Smooth muscle cell (in vitro differentiated cells): ENCODE measurements at regions not wholly inside any gene's neighbourhood (a gene's known extent, or its start where the extent isn't known, plus 50 kb on each side); places are given as distances from the start of the nearest gene placed in this dataset.

Source experiments
- DNase-seq: peaks from one replicate; lab custom pipeline; 2025; ENCODE audit not compliant: unreplicated experiment; lab: John Stamatoyannopoulos, UW
- H2AFZ ChIP-seq: fragments of 200-600 bp; sonication (generic); 2 replicates; pipeline ENCODE4 v1.6.0; 2016; ENCODE audit warnings: antibody characterized with exemption, low read depth, mild to moderate bottlenecking
- H3F3A ChIP-seq: fragments of 200-600 bp; sonication (generic); 2 replicates; pipeline ENCODE4 v1.6.0; 2017; ENCODE audit warnings: antibody characterized with exemption, low read depth
- H3K27ac ChIP-seq: fragments of 200-600 bp; sonication (generic); 2 replicates; pipeline ENCODE4 v1.5.1; 2016; ENCODE audit warnings: low read depth, mild to moderate bottlenecking
- H3K27me3 ChIP-seq: fragments of 200-600 bp; sonication (generic); 2 replicates; pipeline ENCODE4 v1.6.1; 2016; ENCODE audit warnings: low read depth, mild to moderate bottlenecking
- H3K36me3 ChIP-seq: fragments of 200-600 bp; sonication (generic); 2 replicates; pipeline ENCODE4 v1.5.1; 2016; ENCODE audit warnings: low read depth
- H3K4me1 ChIP-seq: fragments of 200-600 bp; sonication (generic); 2 replicates; pipeline ENCODE4 v1.5.1; 2016; ENCODE audit warnings: low read depth
- H3K4me2 ChIP-seq: fragments of 200-600 bp; sonication (generic); 2 replicates; pipeline ENCODE4 v1.6.0; 2016; ENCODE audit warnings: mild to moderate bottlenecking
- H3K4me3 ChIP-seq: fragments of 200-600 bp; sonication (generic); 2 replicates; pipeline ENCODE4 v1.5.1; 2016; ENCODE audit warnings: mild to moderate bottlenecking
- H3K79me2 ChIP-seq: fragments of 200-600 bp; sonication (generic); 2 replicates; pipeline ENCODE4 v1.6.0; 2016; ENCODE audit warnings: low read depth, mild to moderate bottlenecking
- H3K9ac ChIP-seq: fragments of 200-600 bp; sonication (generic); 2 replicates; pipeline ENCODE4 v1.6.0; 2016; ENCODE audit warnings: low read depth
- H3K9me3 ChIP-seq: fragments of 200-600 bp; sonication (generic); replicated peaks from 2 replicates; pipeline ENCODE4 v1.5.1; 2016; ENCODE audit warnings: low read depth
- H4K20me1 ChIP-seq: fragments of 200-600 bp; sonication (generic); 2 replicates; pipeline ENCODE4 v1.6.0; 2016; ENCODE audit warnings: low read depth
- WGBS: methylation state at CpG from one replicate; pipeline ENCODE4 v1.1.7; 2016; ENCODE audit warnings: low lambda C conversion rate; 5-methylcytosine and 5-hydroxymethylcytosine counted together
- TF ChIP-seq, protein P1 (sequence below): fragments of 200-600 bp; sonication (generic); IDR thresholded peaks from 2 replicates; pipeline ENCODE4 v1.5.1; 2017; ENCODE audit warnings: borderline replicate concordance, mild to moderate bottlenecking, antibody characterized with exemption; ENCODE audit not compliant: insufficient read depth, poor library complexity, severe bottlenecking

DNA sequence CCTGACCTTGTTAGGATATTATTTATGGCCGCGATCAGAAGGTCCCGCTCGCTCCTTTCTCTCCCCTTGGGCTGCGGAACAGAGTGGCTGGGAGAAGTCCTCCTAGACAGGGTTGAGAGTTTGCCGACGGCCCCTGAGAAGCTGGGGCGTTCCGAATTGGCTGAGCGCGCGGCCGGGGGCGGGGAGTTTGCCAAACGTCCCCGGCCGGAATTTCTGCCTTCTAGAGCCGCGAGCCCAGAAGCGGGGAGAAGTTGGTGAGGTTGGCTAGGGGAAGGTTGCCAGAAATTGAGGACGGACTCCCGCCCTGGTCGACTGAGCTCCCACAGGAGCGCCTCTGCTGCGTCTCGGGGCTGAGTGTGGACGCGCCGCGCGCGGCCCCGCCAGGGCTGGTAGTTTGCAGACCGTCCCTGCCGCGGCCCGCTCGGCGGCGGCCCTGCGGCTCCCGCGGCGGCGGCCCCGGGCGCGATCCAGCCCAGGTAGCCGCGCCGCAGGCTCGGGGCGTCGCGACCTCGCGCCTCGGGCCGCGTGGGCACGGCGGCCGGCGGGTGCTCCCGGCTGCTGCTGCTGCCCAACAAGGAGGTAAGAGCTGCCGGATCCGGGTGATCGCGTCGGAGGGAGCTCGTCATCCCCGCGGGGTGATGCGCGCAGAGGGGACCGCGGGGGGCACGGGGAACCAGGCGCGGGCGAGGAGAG is 134.0 kb upstream of the MGAT5 start:
- TF ChIP-seq, protein P1, sequence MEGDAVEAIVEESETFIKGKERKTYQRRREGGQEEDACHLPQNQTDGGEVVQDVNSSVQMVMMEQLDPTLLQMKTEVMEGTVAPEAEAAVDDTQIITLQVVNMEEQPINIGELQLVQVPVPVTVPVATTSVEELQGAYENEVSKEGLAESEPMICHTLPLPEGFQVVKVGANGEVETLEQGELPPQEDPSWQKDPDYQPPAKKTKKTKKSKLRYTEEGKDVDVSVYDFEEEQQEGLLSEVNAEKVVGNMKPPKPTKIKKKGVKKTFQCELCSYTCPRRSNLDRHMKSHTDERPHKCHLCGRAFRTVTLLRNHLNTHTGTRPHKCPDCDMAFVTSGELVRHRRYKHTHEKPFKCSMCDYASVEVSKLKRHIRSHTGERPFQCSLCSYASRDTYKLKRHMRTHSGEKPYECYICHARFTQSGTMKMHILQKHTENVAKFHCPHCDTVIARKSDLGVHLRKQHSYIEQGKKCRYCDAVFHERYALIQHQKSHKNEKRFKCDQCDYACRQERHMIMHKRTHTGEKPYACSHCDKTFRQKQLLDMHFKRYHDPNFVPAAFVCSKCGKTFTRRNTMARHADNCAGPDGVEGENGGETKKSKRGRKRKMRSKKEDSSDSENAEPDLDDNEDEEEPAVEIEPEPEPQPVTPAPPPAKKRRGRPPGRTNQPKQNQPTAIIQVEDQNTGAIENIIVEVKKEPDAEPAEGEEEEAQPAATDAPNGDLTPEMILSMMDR = no peak
- peaks cover 2% of the 10 kb centered on the region for H3K27me3 ChIP-seq
- peak overlapping the region; percentile 68 for H3K27ac ChIP-seq
- peaks cover 9% of the 10 kb centered on the region for H3K4me1 ChIP-seq
- WGBS = under 1% methylated on average over 79 of the region's 81 CpGs
- H3F3A ChIP-seq = peaks cover 14% of the 10 kb centered on the region
- H4K20me1 ChIP-seq = peaks cover 35% of the 10 kb centered on the region
- peak; percentile 52 for DNase-seq
- no peaks in the 10 kb centered on the region for H3K9me3 ChIP-seq
- peak overlapping the region; percentile 38 for H3K9ac ChIP-seq
- peak overlapping the region; percentile 89 for H3K4me2 ChIP-seq
- H3K79me2 ChIP-seq = peaks cover 18% of the 10 kb centered on the region
- no peaks in the 10 kb centered on the region for H3K36me3 ChIP-seq
- H3K4me3 ChIP-seq = peak overlapping the region; percentile 74
- peak overlapping the region; percentile 68 for H2AFZ ChIP-seq

DNA sequence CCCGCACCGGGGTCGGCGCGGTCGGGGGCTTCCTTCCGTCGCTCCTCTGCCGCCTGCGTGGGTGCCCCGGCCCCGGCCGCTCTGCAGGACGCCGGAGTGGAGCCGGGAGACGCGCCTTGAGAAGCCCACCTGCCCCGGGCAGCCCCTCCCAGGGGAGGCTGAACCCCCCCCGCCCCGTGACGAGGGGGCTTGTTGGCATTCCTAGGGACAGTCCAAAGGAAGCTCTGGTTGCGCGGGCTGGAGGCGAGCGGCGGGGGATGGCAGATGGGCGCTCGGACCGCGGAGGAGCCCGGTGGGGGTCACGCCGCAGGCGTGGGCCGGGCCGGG is 133.5 kb upstream of the MGAT5 start:
- Histone ChIP-seq H3K4me1 (peaks cover 9% of the 10 kb centered on the region), H3K4me2 (peak overlapping the region; percentile 89), H3K9me3 (no peaks in the 10 kb centered on the region), H4K20me1 (peaks cover 40% of the 10 kb centered on the region), H3K36me3 (no peaks in the 10 kb centered on the region), H3F3A (peaks cover 14% of the 10 kb centered on the region), H2AFZ (peak overlapping the region; percentile 68), H3K4me3 (peak overlapping the region; percentile 74), H3K27me3 (no peaks in the 10 kb centered on the region), H3K9ac (peak overlapping the region; percentile 38), H3K79me2 (peaks cover 23% of the 10 kb centered on the region), H3K27ac (peak overlapping the region; percentile 45)
- TF ChIP-seq, protein P1 = no peak
- DNase-seq = peak; percentile 32
- under 1% methylated on average over 15 of the region's 37 CpGs for whole genome bisulfite sequencing

DNA sequence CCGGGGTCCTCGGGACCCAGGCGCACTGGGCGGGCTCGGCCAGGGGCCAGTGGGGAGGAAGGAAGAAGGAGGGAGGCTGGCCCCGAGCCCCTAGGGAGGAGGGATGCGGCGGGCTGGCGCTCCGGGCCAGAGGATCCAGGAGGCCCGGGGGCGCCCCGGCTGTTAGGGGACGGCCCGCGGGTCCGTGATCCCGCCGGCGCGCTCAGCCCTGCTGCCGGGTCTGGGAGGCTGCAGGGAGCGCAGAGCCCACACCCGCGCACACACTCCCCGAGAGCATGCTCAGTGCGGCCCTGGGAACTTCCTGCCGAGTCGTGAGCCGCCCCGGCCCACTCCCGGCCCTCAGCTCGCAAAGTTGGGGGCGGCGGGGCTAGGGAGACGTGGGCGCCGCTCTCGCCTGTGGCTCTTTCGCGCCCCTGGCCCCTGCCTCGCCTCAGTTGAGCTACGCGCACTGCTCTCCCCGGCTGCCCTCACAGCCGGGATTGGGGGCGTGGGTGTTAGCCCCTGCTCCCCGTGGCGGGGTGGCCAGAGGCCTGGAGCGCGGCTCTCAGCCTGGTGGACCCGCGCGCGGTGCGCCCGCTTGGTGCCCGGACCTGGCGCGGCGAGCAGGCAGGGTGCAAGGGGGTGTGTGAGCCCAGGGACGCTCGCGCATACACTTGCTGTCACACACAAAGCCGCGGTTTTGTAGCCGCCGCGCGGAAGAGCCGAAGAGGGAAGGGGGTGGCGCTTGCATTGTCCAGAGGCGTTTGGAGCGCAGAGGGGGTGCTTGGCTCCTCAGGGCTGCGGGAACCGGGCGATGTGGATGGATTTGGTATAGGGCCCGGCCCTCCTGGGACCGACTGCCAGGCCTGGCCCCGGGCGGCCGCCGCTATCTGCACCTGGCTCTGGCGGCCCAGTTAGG is 132.9 kb upstream of the MGAT5 start:
- Histone ChIP-seq H3F3A (peaks cover 14% of the 10 kb centered on the region), H2AFZ (peak overlapping the region; percentile 74), H3K9ac (peak overlapping the region; percentile 38), H3K9me3 (no peaks in the 10 kb centered on the region), H3K4me3 (peak overlapping the region; percentile 74), H3K36me3 (no peaks in the 10 kb centered on the region), H3K79me2 (peaks cover 29% of the 10 kb centered on the region), H3K4me2 (peak overlapping the region; percentile 89), H3K4me1 (peaks cover 9% of the 10 kb centered on the region), H4K20me1 (peaks cover 46% of the 10 kb centered on the region), H3K27me3 (no peaks in the 10 kb centered on the region), H3K27ac (no peak overlapping the region)
- TF ChIP-seq, protein P1 = no peak
- peak; percentile 64 for DNase-seq
- 1% methylated on average over 75 of the region's 84 CpGs for WGBS
